GM12878 (cell line): ENCODE measurements at regions not wholly inside any gene's neighbourhood (a gene's known extent, or its start where the extent isn't known, plus 50 kb on each side); places are given as distances from the start of the nearest gene placed in this dataset.

Experiments used
- ATAC-seq: fragments of 200-7000 bp; cut with Tn5 transposase; 3 replicates; pipeline ENCODE4 v1.9.1; 2020; ENCODE audit warnings: mild to moderate bottlenecking, moderate library complexity
- BruUV-seq: library from RNA; stranded (reverse); fragments of 400-500 nt; replicated peaks from 2 replicates; lab custom pipeline; 2021; lab: Mats Ljungman, UMichigan
- CTCF ChIA-PET: fragments of 300-600 bp; sonication (Branson Sonifier 250); formaldehyde crosslinking; extraction: SDS; loops from one replicate; lab custom pipeline; 2021; ENCODE audit warnings: inconsistent platforms; lab: Yijun Ruan, JAX
- POLR2A ChIA-PET: fragments of 350-600 bp; formaldehyde crosslinking; extraction: SDS; loops from one replicate; lab custom pipeline; 2021; ENCODE audit warnings: inconsistent platforms; lab: Charles Lee
- RAD21 ChIA-PET: fragments of 300-600 bp; sonication (Branson Sonifier 250); formaldehyde crosslinking; loops from one replicate; lab custom pipeline; 2023; ENCODE audit warnings: antibody characterized with exemption; ENCODE audit not compliant: unreplicated experiment; lab: Charles Lee
- SMC1A ChIA-PET: fragments of 300-600 bp; sonication (Branson Sonifier 250); formaldehyde crosslinking; loops from one replicate; lab custom pipeline; 2023; ENCODE audit not compliant: unreplicated experiment, uncharacterized antibody; lab: Charles Lee
- DNase-seq: peaks from one replicate; pipeline ENCODE4 v3.0.0-alpha.2; 2011; ENCODE audit warnings: low read depth, low spot score
- FAIRE-seq: peaks from 3 replicates; lab custom pipeline; 2011; peaks lifted over from hg19 to GRCh38; lab: Jason Lieb, UNC
- H2AFZ ChIP-seq: 2 replicates; pipeline ENCODE4 v1.6.0; 2011; ENCODE audit warnings: low read depth, low read length, control low read depth; ENCODE audit not compliant: control insufficient read depth
- H3K27ac ChIP-seq: 2 replicates; pipeline ENCODE4 v1.5.1; 2011; ENCODE audit warnings: control low read depth; ENCODE audit not compliant: control insufficient read depth, insufficient read depth
- H3K27me3 ChIP-seq, 2 experiments: replicated peaks in 1 of 2; 2 replicates each; pipeline versions ENCODE4 v1.6.0 to v1.6.1; 2011; ENCODE audit warnings: low read length in 1 of 2; ENCODE audit not compliant: control insufficient read depth in 2 of 2, insufficient read depth in 2 of 2
- H3K36me3 ChIP-seq, 2 experiments: 2 replicates each; pipeline ENCODE4 v1.5.1; 2011; ENCODE audit warnings: low read length in 1 of 2; ENCODE audit not compliant: control insufficient read depth in 2 of 2, insufficient read depth in 2 of 2
- H3K4me1 ChIP-seq: 2 replicates; pipeline ENCODE4 v1.6.1; 2011; ENCODE audit warnings: mild to moderate bottlenecking, low read length, moderate library complexity, mixed read lengths; ENCODE audit not compliant: control insufficient read depth, insufficient read depth
- H3K4me2 ChIP-seq: 2 replicates; pipeline ENCODE4 v1.6.0; 2011; ENCODE audit warnings: control low read depth; ENCODE audit not compliant: control insufficient read depth, insufficient read depth
- H3K4me3 ChIP-seq: fragments of 200-600 bp; sonication (generic); 2 replicates; pipeline ENCODE4 v1.5.1; 2016
- H3K79me2 ChIP-seq: 2 replicates; pipeline ENCODE4 v1.6.0; 2011; ENCODE audit warnings: low read length; ENCODE audit not compliant: control insufficient read depth, insufficient read depth
- H3K9ac ChIP-seq: 2 replicates; pipeline ENCODE4 v1.8.0; 2011; ENCODE audit warnings: low read length, control low read depth, mixed read lengths; ENCODE audit not compliant: control insufficient read depth, insufficient read depth
- H3K9me3 ChIP-seq: replicated peaks from 3 replicates; pipeline ENCODE4 v1.5.1; 2011; ENCODE audit warnings: mild to moderate bottlenecking, low read length; ENCODE audit not compliant: control insufficient read depth, insufficient read depth
- H4K20me1 ChIP-seq: 2 replicates; pipeline ENCODE4 v1.6.0; 2011; ENCODE audit not compliant: control insufficient read depth, insufficient read depth
- ATF7 ChIP-seq: fragments of 450-650 bp; IDR thresholded peaks from 2 replicates; pipeline ENCODE4 v1.6.1; 2016; ENCODE audit warnings: low read depth, mild to moderate bottlenecking
- CEBPB ChIP-seq, 2 experiments: fragments of 150-350 bp in 1 of 2; IDR thresholded peaks; 2 replicates each; pipeline ENCODE4 v1.6.1; 2012 to 2014; ENCODE audit warnings: low read depth in 2 of 2, low read length in 2 of 2, borderline replicate concordance in 1 of 2, inconsistent platforms in 1 of 2
- ESRRA ChIP-seq: IDR thresholded peaks from 2 replicates; pipeline ENCODE4 v1.6.1; 2012; ENCODE audit warnings: mild to moderate bottlenecking, low read length, improper control_type of control experiment
- GATAD2B ChIP-seq: fragments of 450-650 bp; conservative IDR thresholded peaks from 2 replicates; pipeline ENCODE4 v1.6.1; 2017; ENCODE audit warnings: low read depth, mild to moderate bottlenecking, moderate library complexity
- IKZF1 ChIP-seq: fragments of 450-650 bp; conservative IDR thresholded peaks from 2 replicates; pipeline ENCODE4 v1.6.1; 2017; ENCODE audit warnings: antibody characterized with exemption, mild to moderate bottlenecking
- NFYA ChIP-seq: IDR thresholded peaks from 2 replicates; pipeline ENCODE4 v1.6.1; 2011; ENCODE audit warnings: low read depth, mild to moderate bottlenecking, low read length, improper control_type of control experiment, borderline replicate concordance
- POLR2A ChIP-seq: IDR thresholded peaks from 2 replicates; pipeline ENCODE4 v1.6.1; 2011; ENCODE audit warnings: low read depth, mild to moderate bottlenecking, low read length
- ZNF274 ChIP-seq: IDR thresholded peaks from one replicate; pipeline ENCODE4 v1.8.0; 2011; ENCODE audit not compliant: insufficient read length, insufficient read depth
- WGBS: methylation state at CpG from one replicate; pipeline ENCODE4 v1.1.6; 2016; ENCODE audit warnings: low lambda C conversion rate; ENCODE audit not compliant: insufficient replicate concordance, insufficient coverage; ENCODE audit errors: missing lambda C conversion rate; 5-methylcytosine and 5-hydroxymethylcytosine counted together
- in situ Hi-C: fragments of 300-500 bp; cut with MboI; formaldehyde crosslinking; loops from 9 replicates; pipeline ENCODE4 v1.14.3; 2018; ENCODE audit warnings: mixed read lengths
- intact Hi-C: fragments of 100-400 bp; cut with micrococcal nuclease; formaldehyde crosslinking; loops from one replicate; pipeline ENCODE4 v1.14.2; 2022; ENCODE audit not compliant: unreplicated experiment

- FAIRE-seq = no peak
- intact Hi-C loops (no loop called here), in situ Hi-C loops (no loop called here)
- no peaks in the 10 kb centered on the region; the same call in 2 of the 3 replicates for H3K9me3 ChIP-seq
- no peak overlapping the region for H2AFZ ChIP-seq
- H3K4me3 ChIP-seq = no peak overlapping the region
- SMC1A ChIA-PET = interaction anchor here (0.8 kb wide), 1 partner anchor 10 kb away, joined by 3 read pairs; no protein-coding TSS in a partner anchor
- WGBS = 3% methylated on average over 3 of the region's 3 CpGs
- H3K79me2 ChIP-seq = no peaks in the 10 kb centered on the region
- H3K4me1 ChIP-seq = no peaks in the 10 kb centered on the region
- POLR2A ChIA-PET = no interaction called here
- no peak for DNase-seq
- RAD21 ChIA-PET = no interaction called here
- ATAC-seq = no peak
- BruUV-seq = no TSS peak
- no peak overlapping the region for H3K4me2 ChIP-seq
- H3K9ac ChIP-seq = no peak overlapping the region
- CTCF ChIA-PET = no interaction called here
- no peaks in the 10 kb centered on the region for H3K27me3 ChIP-seq
- TF ChIP-seq CEBPB (IDR thresholded peaks at IDR 0.05; ENCODE audit: borderline replicate concordance in 1 of 2, low read depth in 2 of 2, low read length in 2 of 2) (no peak), ESRRA (no peak), POLR2A (no peak), ATF7 (no peak), ZNF274 (no peak), NFYA (no peak), GATAD2B (no peak), IKZF1 (no peak)
- TF ChIP-seq, all 136 proteins: peak for 0
- Histone ChIP-seq H4K20me1 (no peaks in the 10 kb centered on the region), H3K27ac (no peak overlapping the region), H3K36me3 (no peaks in the 10 kb centered on the region)
Observed at GRCh38 chr6:168744861-168745260, 303.9 kb downstream of the SMOC2 start.
